SK-N-MC (cell line): ENCODE measurements at regions not wholly inside any gene's neighbourhood (a gene's known extent, or its start where the extent isn't known, plus 50 kb on each side); places are given as distances from the start of the nearest gene placed in this dataset.
"Not testable (repeated sequence)": the region's sequence is repeated elsewhere in the genome, so short reads cannot be mapped to it uniquely, and the experiment has no call there.

Experiments used
- DNase-seq: peaks from one replicate; pipeline ENCODE4 v3.0.0-alpha.2; 2011; ENCODE audit warnings: low read depth, low spot score
- H3K27ac ChIP-seq: fragments of 200-600 bp; sonication (generic); 2 replicates; pipeline ENCODE4 v1.5.1; 2016; ENCODE audit warnings: mixed run types
- H3K36me3 ChIP-seq: fragments of 200-600 bp; sonication (generic); 2 replicates; pipeline ENCODE4 v1.6.1; 2017; ENCODE audit warnings: antibody characterized with exemption, low read length, mixed read lengths; ENCODE audit not compliant: insufficient read depth
- H3K4me3 ChIP-seq: fragments of 200-600 bp; sonication (generic); 2 replicates; pipeline ENCODE4 v1.5.1; 2016
- H3K9ac ChIP-seq: fragments of 200-600 bp; sonication (generic); 2 replicates; pipeline ENCODE4 v1.8.0; 2017; ENCODE audit warnings: mixed run types, mixed read lengths; ENCODE audit not compliant: insufficient read length
- H3K9me3 ChIP-seq: fragments of 200-600 bp; sonication (generic); 2 replicates; pipeline ENCODE4 v1.6.1; 2017; ENCODE audit warnings: low read depth, mild to moderate bottlenecking, antibody characterized with exemption, low read length, moderate library complexity, mixed read lengths
- EZH2 ChIP-seq: fragments of 200-600 bp; sonication (generic); IDR thresholded peaks from one replicate; pipeline ENCODE4 v1.6.1; 2017; ENCODE audit warnings: antibody characterized with exemption
- FOXP2 ChIP-seq: optimal IDR thresholded peaks from 2 replicates; pipeline ENCODE3; 2011; ENCODE audit warnings: mild to moderate bottlenecking, moderate library complexity; ENCODE audit not compliant: insufficient read depth; ENCODE audit errors: extremely low read length, control extremely low read depth
- POLR2AphosphoS5 ChIP-seq: IDR thresholded peaks from 2 replicates; pipeline ENCODE4 v1.6.1; 2012; ENCODE audit warnings: mild to moderate bottlenecking, low read depth, low read length, borderline replicate concordance

DNA sequence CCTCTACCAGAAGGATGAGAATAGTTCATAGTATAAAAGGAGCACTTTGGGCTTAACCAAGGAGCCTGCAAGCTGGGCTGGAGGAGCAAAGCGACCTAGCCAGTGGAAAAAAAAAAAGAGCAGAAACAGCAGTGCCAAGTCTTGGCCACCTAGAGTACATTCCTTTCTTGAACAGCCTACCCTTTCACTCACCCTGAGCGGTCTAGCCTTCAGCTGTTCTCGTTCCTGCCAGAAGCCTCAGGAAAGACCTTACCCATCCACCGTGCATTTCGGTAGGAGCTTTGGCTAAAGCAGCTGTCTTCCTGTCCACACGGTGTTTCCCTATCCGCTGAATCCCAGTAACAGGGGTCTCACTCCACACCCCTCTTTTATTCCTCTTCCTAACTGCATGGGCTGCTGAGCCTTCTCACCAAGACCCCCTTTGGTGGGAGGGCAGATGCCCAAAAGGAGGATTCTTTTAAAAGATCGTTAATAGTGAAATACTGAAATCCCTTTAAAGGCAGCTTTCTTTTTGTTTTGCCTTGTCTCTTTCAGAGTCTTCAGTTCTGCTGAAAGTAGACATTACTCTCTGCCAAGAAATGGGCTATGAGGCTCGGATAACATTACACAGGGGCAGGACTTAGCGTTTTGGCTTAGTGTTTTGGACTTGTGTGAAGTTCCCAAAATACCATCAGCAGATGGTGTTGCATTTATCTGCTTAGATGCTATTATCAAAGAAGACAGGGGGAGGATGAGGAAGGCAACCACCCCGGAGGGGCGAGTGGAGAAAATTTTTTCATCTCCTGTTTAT lies 88.5 kb upstream of the METAP2 start:
- Histone ChIP-seq H3K9me3 (no peaks in the 10 kb centered on the region), H3K36me3 (no peaks in the 10 kb centered on the region), H3K9ac (no peak overlapping the region), H3K4me3 (no peak overlapping the region), H3K27ac (no peak overlapping the region)
- TF ChIP-seq EZH2, result no peak
- no peak for TF ChIP-seq FOXP2
- TF ChIP-seq POLR2AphosphoS5, result no peak
- no peak for DNase-seq

DNA sequence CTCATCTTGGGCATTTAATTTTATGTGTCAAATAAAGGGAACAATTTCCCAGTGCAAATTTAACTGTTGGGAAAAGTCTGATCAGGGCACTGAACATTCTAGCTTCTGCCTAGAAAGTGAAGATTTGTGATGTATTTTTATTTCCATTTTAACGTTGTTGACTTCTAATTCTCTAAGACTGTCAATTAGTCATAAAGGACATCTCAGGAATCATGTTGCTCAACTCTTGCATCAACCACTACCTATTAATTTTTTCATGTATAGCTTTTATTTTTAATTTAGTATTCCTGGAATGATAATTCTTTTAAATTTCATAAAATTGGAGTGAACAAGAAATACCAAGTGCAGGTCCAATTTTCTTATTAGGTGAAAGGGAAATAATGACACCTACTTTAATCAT lies 87.9 kb upstream of the METAP2 start:
- no peaks in the 10 kb centered on the region for H3K9me3 ChIP-seq
- H3K27ac ChIP-seq, result no peak overlapping the region
- no peak for DNase-seq
- no peak overlapping the region for H3K4me3 ChIP-seq
- TF ChIP-seq EZH2 (no peak), FOXP2 (no peak), POLR2AphosphoS5 (no peak)
- H3K36me3 ChIP-seq, result no peaks in the 10 kb centered on the region
- H3K9ac ChIP-seq, result no peak overlapping the region

DNA sequence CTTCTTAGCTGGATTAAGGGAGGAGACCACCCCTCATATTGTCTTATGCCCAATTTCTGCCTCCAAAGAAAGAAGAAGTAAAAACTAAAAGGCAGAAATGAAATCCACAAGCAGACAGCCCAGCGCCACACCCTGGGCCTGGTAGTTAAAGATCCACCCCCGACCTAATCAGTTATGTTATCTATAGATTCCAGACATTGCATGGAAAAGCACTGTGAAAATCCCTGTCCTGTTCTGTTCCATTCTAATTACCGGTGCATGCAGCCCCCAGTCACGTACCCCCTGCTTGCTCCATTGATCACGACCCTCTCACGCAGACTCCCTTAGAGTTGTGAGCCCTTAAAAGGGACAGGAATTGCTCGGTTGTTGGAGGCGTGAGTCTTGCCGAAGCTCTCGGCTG lies 85.7 kb upstream of the METAP2 start:
- H3K4me3 ChIP-seq, DNase-seq: not testable (repeated sequence)

DNA sequence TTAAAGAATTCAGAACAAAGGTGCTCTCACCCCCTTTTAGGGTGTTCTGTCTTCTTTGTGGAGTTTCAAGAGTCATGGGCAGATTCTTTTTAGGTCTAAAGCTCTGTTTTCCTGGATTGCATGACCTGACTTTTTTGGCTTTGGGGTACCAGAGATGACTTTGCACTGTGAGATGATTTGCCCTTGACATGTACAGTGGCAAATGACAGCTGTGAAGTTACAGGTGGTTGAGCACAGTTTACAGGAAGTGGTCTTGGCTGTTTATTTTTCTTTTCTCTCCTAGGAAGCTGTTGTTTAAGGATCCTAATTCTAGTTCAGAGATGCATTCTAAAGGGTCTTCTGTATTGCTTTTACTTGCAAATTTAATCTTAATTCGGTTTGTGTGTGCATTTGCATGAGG lies 83.8 kb upstream of the METAP2 start:
- peaks cover 5% of the 10 kb centered on the region; the same call in 1 of the 2 replicates for H3K9me3 ChIP-seq
- H3K9ac ChIP-seq, result no peak overlapping the region
- H3K4me3 ChIP-seq, result no peak overlapping the region
- H3K27ac ChIP-seq, result no peak overlapping the region
- TF ChIP-seq FOXP2, result no peak
- TF ChIP-seq POLR2AphosphoS5, result no peak
- no peak for TF ChIP-seq EZH2
- no peak for DNase-seq
- H3K36me3 ChIP-seq, result no peaks in the 10 kb centered on the region

More for the DNA sequence above, 85.7 kb upstream of the METAP2 start:
- H3K9me3 ChIP-seq, H3K27ac ChIP-seq, H3K9ac ChIP-seq, H3K36me3 ChIP-seq: not testable (repeated sequence)

DNA sequence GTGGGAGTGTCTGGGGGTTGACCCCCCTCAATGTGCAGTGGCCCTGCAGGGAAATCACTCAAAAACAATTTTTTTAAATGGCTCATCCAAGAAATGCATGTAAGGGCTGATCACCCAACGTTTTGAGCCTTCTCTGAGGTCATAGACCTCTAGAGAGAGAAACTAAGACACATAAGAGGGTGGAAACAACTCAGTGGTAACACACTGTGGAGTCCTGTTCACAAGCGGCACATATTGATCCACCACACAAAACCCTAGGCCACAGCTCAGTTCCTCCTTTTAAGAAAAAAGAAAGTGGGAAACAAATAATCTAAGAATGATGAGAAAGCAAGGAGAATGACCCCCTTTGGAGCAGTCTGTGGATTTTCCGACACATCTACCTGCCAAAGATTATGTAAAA lies 83.0 kb upstream of the METAP2 start:
- H3K36me3 ChIP-seq, result no peaks in the 10 kb centered on the region
- peaks cover 5% of the 10 kb centered on the region; the same call in 1 of the 2 replicates for H3K9me3 ChIP-seq
- H3K9ac ChIP-seq, result no peak overlapping the region
- no peak overlapping the region for H3K27ac ChIP-seq
- TF ChIP-seq FOXP2, result no peak
- TF ChIP-seq POLR2AphosphoS5, result no peak
- TF ChIP-seq EZH2, result no peak
- no peak for DNase-seq
- no peak overlapping the region for H3K4me3 ChIP-seq

DNA sequence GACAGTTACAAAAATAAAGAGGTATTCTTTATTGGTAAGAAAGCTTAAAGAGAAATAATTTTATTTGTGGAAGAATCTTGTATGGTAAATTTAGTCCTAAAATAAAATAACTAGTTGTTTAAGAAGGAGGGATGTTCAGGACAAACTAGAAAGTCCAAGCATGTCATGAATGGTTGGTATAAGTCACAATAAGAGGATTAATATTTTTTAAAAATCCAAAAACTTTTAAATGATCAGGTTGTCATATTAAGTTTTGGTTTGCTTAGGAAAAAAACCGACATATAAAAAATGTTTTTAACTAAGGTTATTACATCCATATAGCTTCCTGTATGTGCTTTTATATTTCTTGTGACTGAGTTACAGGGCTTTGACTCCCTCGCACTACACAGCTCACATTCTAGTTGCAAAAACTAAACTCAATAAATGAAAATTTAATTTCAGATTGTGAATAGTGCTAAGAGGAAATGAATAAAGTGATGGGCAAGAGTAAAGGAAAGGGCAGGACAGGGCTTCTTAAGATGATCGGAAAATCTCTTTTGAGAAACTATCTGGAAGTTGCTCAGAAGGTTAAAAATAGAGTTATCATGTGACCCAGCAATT lies 80.7 kb upstream of the METAP2 start:
- no peak overlapping the region for H3K9ac ChIP-seq
- H3K4me3 ChIP-seq, result no peak overlapping the region
- no peak overlapping the region for H3K27ac ChIP-seq
- no peak for TF ChIP-seq EZH2
- TF ChIP-seq FOXP2, result no peak
- TF ChIP-seq POLR2AphosphoS5, result no peak
- peaks cover 5% of the 10 kb centered on the region; the same call in 1 of the 2 replicates for H3K9me3 ChIP-seq
- no peak for DNase-seq
- no peaks in the 10 kb centered on the region for H3K36me3 ChIP-seq

DNA sequence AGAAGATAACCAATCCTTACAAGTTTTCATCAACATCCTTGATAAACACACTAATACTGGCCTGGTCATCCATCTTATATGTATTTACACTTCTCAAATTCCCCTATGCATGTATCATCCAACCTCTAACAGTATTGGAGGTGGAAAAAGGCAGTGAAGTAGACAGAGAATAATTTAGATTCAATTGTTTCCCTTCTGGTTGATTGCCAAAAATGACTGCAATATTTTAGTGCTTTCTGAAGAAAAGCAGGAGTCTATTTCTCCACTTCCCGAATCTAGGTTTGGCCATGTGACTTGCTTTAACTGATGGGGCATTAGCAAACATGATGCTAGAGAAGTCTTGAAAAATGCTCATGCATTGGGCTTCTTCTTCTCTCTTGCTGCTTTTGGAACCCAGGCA lies 78.3 kb upstream of the METAP2 start:
- DNase-seq, result no peak
- H3K9me3 ChIP-seq, result peaks cover 5% of the 10 kb centered on the region; the same call in 1 of the 2 replicates
- H3K27ac ChIP-seq, result no peak overlapping the region
- H3K9ac ChIP-seq, result no peak overlapping the region
- TF ChIP-seq EZH2, result no peak
- no peak for TF ChIP-seq POLR2AphosphoS5
- no peak for TF ChIP-seq FOXP2
- H3K36me3 ChIP-seq, result no peaks in the 10 kb centered on the region
- H3K4me3 ChIP-seq, result no peak overlapping the region

DNA sequence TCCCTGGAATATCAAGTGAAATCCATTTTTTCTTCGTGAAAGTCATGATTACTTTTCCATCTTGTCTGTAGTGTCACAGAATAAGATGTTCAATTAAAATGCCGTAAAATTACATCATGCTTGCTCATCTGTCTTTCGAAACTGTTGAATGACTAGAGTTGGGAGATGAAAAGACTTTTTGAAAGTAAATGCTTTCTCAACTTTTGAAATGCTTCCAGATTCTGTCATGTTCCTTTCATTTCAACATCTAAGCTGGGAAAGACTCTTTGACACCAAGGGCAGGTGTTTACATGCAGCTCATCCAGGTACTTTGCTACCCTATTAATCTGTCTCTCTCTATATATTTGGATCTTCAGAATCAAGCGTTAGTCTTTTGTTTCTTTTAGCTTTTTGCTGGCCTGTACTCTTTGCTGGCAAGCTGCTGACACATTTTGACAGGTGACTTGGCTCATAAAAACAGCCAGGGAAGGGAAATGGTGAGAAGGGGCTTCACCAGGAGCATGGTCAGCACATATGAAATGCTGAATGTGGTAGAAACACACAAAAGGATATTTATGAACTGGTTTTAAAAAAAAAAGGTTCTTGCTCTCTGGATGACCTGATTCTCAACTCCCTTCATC lies 77.0 kb upstream of the METAP2 start:
- Histone ChIP-seq H3K4me3 (no peak overlapping the region), H3K36me3 (no peaks in the 10 kb centered on the region), H3K27ac (no peak overlapping the region), H3K9ac (no peak overlapping the region), H3K9me3 (peaks cover 5% of the 10 kb centered on the region; the same call in 1 of the 2 replicates)
- no peak for DNase-seq
- TF ChIP-seq POLR2AphosphoS5 (no peak), EZH2 (no peak), FOXP2 (no peak)

DNA sequence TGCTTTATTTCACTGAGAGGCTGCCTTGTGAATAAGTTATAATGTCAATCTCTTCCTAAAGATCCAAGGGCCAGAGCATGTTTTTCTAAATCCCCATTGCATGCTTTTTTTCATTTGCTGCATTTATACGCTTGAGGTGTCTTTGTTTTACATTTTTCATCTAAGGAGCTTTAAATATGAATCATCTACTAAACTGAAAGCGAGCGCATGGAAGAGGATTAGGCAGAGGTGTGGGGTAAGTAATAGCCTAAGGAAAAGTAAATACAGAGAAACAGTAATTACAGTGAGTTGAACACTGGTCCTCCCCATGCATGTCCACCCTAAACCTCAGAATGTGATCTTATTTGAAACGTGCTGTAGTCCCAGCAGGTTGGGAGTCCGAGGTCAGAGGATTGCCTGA lies 76.4 kb upstream of the METAP2 start:
- Histone ChIP-seq H3K27ac (no peak overlapping the region), H3K9ac (no peak overlapping the region), H3K9me3 (peaks cover 2% of the 10 kb centered on the region; the same call in 1 of the 2 replicates), H3K4me3 (no peak overlapping the region), H3K36me3 (no peaks in the 10 kb centered on the region)
- TF ChIP-seq EZH2 (no peak), POLR2AphosphoS5 (no peak), FOXP2 (no peak)
- no peak for DNase-seq
